Smooth muscle cell (in vitro differentiated cells): ENCODE measurements at regions not wholly inside any gene's neighbourhood (a gene's known extent, or its start where the extent isn't known, plus 50 kb on each side); places are given as distances from the start of the nearest gene placed in this dataset.
"Not testable (repeated sequence)": the region's sequence is repeated elsewhere in the genome, so short reads cannot be mapped to it uniquely, and the experiment has no call there.

Experiments used
- DNase-seq: peaks from one replicate; lab custom pipeline; 2025; ENCODE audit not compliant: unreplicated experiment; lab: John Stamatoyannopoulos, UW
- H2AFZ ChIP-seq: fragments of 200-600 bp; sonication (generic); 2 replicates; pipeline ENCODE4 v1.6.0; 2016; ENCODE audit warnings: antibody characterized with exemption, low read depth, mild to moderate bottlenecking
- H3F3A ChIP-seq: fragments of 200-600 bp; sonication (generic); 2 replicates; pipeline ENCODE4 v1.6.0; 2017; ENCODE audit warnings: antibody characterized with exemption, low read depth
- H3K27ac ChIP-seq: fragments of 200-600 bp; sonication (generic); 2 replicates; pipeline ENCODE4 v1.5.1; 2016; ENCODE audit warnings: low read depth, mild to moderate bottlenecking
- H3K27me3 ChIP-seq: fragments of 200-600 bp; sonication (generic); 2 replicates; pipeline ENCODE4 v1.6.1; 2016; ENCODE audit warnings: low read depth, mild to moderate bottlenecking
- H3K36me3 ChIP-seq: fragments of 200-600 bp; sonication (generic); 2 replicates; pipeline ENCODE4 v1.5.1; 2016; ENCODE audit warnings: low read depth
- H3K4me1 ChIP-seq: fragments of 200-600 bp; sonication (generic); 2 replicates; pipeline ENCODE4 v1.5.1; 2016; ENCODE audit warnings: low read depth
- H3K4me2 ChIP-seq: fragments of 200-600 bp; sonication (generic); 2 replicates; pipeline ENCODE4 v1.6.0; 2016; ENCODE audit warnings: mild to moderate bottlenecking
- H3K4me3 ChIP-seq: fragments of 200-600 bp; sonication (generic); 2 replicates; pipeline ENCODE4 v1.5.1; 2016; ENCODE audit warnings: mild to moderate bottlenecking
- H3K79me2 ChIP-seq: fragments of 200-600 bp; sonication (generic); 2 replicates; pipeline ENCODE4 v1.6.0; 2016; ENCODE audit warnings: low read depth, mild to moderate bottlenecking
- H3K9ac ChIP-seq: fragments of 200-600 bp; sonication (generic); 2 replicates; pipeline ENCODE4 v1.6.0; 2016; ENCODE audit warnings: low read depth
- H3K9me3 ChIP-seq: fragments of 200-600 bp; sonication (generic); replicated peaks from 2 replicates; pipeline ENCODE4 v1.5.1; 2016; ENCODE audit warnings: low read depth
- H4K20me1 ChIP-seq: fragments of 200-600 bp; sonication (generic); 2 replicates; pipeline ENCODE4 v1.6.0; 2016; ENCODE audit warnings: low read depth
- WGBS: methylation state at CpG from one replicate; pipeline ENCODE4 v1.1.7; 2016; ENCODE audit warnings: low lambda C conversion rate; 5-methylcytosine and 5-hydroxymethylcytosine counted together
- TF ChIP-seq, protein P1 (sequence below): fragments of 200-600 bp; sonication (generic); IDR thresholded peaks from 2 replicates; pipeline ENCODE4 v1.5.1; 2017; ENCODE audit warnings: borderline replicate concordance, mild to moderate bottlenecking, antibody characterized with exemption; ENCODE audit not compliant: insufficient read depth, poor library complexity, severe bottlenecking

DNA sequence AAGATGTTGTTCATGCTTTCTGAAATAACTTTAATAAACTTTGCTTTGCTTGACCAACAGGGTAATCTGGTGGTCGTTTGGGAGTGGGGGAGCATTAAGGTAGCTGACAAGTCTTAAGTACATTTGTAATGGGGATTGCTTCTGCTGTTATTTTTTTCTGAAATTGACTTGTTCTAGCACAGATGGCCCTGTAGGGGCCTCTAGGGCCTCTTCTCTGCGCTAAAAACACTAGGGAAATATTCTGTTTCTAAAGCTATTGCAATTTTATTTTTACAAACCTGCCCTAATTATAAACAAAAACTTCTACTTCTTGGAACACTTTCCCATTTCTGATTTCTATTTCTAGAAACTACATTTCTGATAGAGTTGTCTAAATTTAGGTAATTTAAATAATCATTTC lies 191.3 kb upstream of the KCNJ3 start:
- no peak for DNase-seq
- Histone ChIP-seq H3K4me2 (no peak overlapping the region), H3K79me2 (no peaks in the 10 kb centered on the region), H3K4me1 (no peaks in the 10 kb centered on the region), H3K9ac (no peak overlapping the region), H2AFZ (no peak overlapping the region), H3K9me3 (no peaks in the 10 kb centered on the region), H3K4me3 (no peak overlapping the region), H3K27me3 (no peaks in the 10 kb centered on the region), H3K36me3 (no peaks in the 10 kb centered on the region), H4K20me1 (no peaks in the 10 kb centered on the region), H3F3A (no peaks in the 10 kb centered on the region), H3K27ac (no peak overlapping the region)
- 44% methylated on average over 2 of the region's 2 CpGs for WGBS
- TF ChIP-seq, protein P1, sequence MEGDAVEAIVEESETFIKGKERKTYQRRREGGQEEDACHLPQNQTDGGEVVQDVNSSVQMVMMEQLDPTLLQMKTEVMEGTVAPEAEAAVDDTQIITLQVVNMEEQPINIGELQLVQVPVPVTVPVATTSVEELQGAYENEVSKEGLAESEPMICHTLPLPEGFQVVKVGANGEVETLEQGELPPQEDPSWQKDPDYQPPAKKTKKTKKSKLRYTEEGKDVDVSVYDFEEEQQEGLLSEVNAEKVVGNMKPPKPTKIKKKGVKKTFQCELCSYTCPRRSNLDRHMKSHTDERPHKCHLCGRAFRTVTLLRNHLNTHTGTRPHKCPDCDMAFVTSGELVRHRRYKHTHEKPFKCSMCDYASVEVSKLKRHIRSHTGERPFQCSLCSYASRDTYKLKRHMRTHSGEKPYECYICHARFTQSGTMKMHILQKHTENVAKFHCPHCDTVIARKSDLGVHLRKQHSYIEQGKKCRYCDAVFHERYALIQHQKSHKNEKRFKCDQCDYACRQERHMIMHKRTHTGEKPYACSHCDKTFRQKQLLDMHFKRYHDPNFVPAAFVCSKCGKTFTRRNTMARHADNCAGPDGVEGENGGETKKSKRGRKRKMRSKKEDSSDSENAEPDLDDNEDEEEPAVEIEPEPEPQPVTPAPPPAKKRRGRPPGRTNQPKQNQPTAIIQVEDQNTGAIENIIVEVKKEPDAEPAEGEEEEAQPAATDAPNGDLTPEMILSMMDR, result no peak

- H3K9ac ChIP-seq, result no peak overlapping the region
- H3K9me3 ChIP-seq, result no peaks in the 10 kb centered on the region
- no peaks in the 10 kb centered on the region for H3K27me3 ChIP-seq
- DNase-seq, result no peak
- H3F3A ChIP-seq, result no peaks in the 10 kb centered on the region
- H3K4me3 ChIP-seq, result no peak overlapping the region
- H3K27ac ChIP-seq, result no peak overlapping the region
- H2AFZ ChIP-seq, result no peak overlapping the region
- H3K4me2 ChIP-seq, result no peak overlapping the region
- TF ChIP-seq, protein P1, result no peak
- no peaks in the 10 kb centered on the region for H3K79me2 ChIP-seq
- H3K4me1 ChIP-seq, result no peaks in the 10 kb centered on the region
- 100% methylated on average over 1 of the region's 1 CpG for WGBS
- no peaks in the 10 kb centered on the region for H3K36me3 ChIP-seq
- no peaks in the 10 kb centered on the region for H4K20me1 ChIP-seq
These were observed 179.6 kb upstream of the KCNJ3 start for GRCh38 chr2:154518872-154519271.

DNA sequence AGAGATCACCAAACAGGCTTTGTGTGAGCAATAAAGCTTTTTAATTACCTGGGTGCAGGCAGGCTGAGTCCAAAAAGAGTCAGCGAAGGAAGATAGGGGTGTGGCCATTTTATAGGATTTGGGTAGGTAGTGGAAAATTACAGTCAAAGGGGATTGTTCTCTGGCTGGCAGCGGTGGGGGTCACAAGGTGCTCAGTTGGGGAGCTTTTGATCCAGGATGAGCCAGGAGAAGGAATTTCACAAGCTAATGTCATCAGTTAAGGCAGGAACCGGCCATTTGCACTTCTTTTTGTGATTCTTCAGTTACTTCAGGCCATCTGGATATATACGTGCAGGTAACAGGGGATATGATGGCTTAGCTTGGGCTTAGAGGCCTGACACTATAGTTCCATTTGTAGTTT lies 177.5 kb upstream of the KCNJ3 start:
- not testable (repeated sequence) for H3K36me3 ChIP-seq, H3K9me3 ChIP-seq, H3K79me2 ChIP-seq, H3K27me3 ChIP-seq, H3K4me2 ChIP-seq, H3K4me1 ChIP-seq, H4K20me1 ChIP-seq, H3F3A ChIP-seq, DNase-seq, H3K27ac ChIP-seq, H3K4me3 ChIP-seq, H2AFZ ChIP-seq, H3K9ac ChIP-seq
- WGBS, result 67% methylated on average over 4 of the region's 4 CpGs

GRCh38 chr2:154526234-154526633 lies 172.3 kb upstream of the KCNJ3 start:
- Histone ChIP-seq H3K9ac (no peak overlapping the region), H2AFZ (no peak overlapping the region), H3K4me1 (no peaks in the 10 kb centered on the region), H3K9me3 (no peaks in the 10 kb centered on the region), H3K79me2 (no peaks in the 10 kb centered on the region), H3K27me3 (no peaks in the 10 kb centered on the region), H3K4me3 (no peak overlapping the region), H3K27ac (no peak overlapping the region), H3K36me3 (no peaks in the 10 kb centered on the region), H3K4me2 (no peak overlapping the region), H3F3A (no peaks in the 10 kb centered on the region), H4K20me1 (no peaks in the 10 kb centered on the region)
- DNase-seq, result no peak
- 89% methylated on average over 2 of the region's 2 CpGs for WGBS
- TF ChIP-seq, protein P1, result no peak
